ENCODE measurements at regions not wholly inside any gene's neighbourhood (a gene's known extent, or its start where the extent isn't known, plus 50 kb on each side); places are given as distances from the start of the nearest gene placed in this dataset.

- Histone ChIP-seq H3K27me3 (ENCODE audit: insufficient read depth, low read length) (no peaks in the 10 kb centered on the region), H3K4me3 (ENCODE audit: low read length) (no peak overlapping the region), H3K9me3 (ENCODE audit: low read depth, low read length) (no peaks in the 10 kb centered on the region), H3K4me1 (ENCODE audit: insufficient read depth, low read length) (no peaks in the 10 kb centered on the region)
Observed at GRCh38 chr3:72296477-72297111, 511.6 kb upstream of the PROK2 start.

DNA sequence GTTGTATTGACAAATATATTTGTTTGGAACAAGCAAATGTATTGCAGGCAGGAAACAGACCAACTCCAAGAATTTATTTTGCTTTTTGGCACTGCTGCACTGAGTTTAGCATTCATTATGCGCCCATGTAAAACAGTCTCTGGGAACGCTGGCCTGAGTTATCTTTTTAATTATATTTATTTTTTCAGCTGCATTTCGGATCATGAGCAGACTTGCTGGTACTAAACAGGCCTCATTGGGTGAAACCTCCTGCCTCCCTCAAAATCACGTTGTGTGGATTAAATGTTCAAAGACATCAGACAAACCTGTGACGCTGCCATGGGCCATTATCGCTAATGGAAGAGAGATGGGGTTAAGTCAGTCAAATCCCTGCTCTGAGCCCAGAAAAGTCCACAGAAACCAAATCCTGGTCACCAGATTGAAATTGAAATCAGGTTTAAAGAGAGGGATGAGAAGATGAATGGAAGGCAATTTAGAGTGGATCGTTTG lies 511.1 kb upstream of the PROK2 start:
- H3K27me3 ChIP-seq (ENCODE audit: insufficient read depth, low read length): no peaks in the 10 kb centered on the region
- no peaks in the 10 kb centered on the region for H3K9me3 ChIP-seq (ENCODE audit: low read depth, low read length)
- no peaks in the 10 kb centered on the region for H3K4me1 ChIP-seq (ENCODE audit: insufficient read depth, low read length)
- no peak overlapping the region for H3K4me3 ChIP-seq (ENCODE audit: low read length)

DNA sequence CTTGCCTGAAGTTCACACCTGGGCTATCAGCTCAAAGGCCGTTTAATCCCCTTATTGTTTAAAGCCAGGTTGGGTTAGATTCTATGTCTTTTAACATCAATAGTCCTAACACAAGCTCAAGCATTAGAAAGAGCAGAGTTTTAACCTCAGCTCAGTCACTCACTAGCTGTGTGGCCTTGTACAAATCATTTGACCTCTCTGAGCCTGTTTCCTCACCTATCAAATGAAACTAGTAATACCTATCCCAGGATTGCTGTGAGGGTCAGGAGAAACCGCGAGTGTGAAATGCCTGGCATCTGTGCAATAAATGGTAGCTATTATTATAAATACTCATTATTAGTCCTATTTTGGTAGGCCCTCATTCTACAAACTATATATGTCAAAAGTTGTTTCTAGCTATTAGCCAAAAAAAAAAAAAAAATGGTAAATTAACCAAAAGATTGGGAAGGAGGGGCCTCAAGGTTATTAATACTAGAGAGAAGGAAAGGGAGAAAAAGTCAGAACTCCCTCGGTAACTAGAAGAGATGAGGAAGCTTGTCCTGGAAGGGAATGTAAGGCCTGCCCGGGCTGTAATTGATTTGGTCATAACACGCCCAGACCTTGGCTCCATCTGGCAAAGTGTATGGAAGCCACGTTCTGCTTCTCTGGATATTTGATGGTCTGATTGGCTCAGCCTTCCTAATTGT lies 510.5 kb upstream of the PROK2 start:
- no peaks in the 10 kb centered on the region for H3K4me1 ChIP-seq (ENCODE audit: insufficient read depth, low read length)
- no peaks in the 10 kb centered on the region for H3K27me3 ChIP-seq (ENCODE audit: insufficient read depth, low read length)
- no peak overlapping the region for H3K4me3 ChIP-seq (ENCODE audit: low read length)
- no peaks in the 10 kb centered on the region for H3K9me3 ChIP-seq (ENCODE audit: low read depth, low read length)

- H3K4me3 ChIP-seq (ENCODE audit: low read length): no peak overlapping the region
- H3K9me3 ChIP-seq (ENCODE audit: low read depth, low read length): no peaks in the 10 kb centered on the region
- H3K27me3 ChIP-seq (ENCODE audit: insufficient read depth, low read length): peaks cover 3% of the 10 kb centered on the region
- H3K4me1 ChIP-seq (ENCODE audit: insufficient read depth, low read length): peaks cover 17% of the 10 kb centered on the region
Observed at GRCh38 chr3:72290859-72291638, 506.1 kb upstream of the PROK2 start.

DNA sequence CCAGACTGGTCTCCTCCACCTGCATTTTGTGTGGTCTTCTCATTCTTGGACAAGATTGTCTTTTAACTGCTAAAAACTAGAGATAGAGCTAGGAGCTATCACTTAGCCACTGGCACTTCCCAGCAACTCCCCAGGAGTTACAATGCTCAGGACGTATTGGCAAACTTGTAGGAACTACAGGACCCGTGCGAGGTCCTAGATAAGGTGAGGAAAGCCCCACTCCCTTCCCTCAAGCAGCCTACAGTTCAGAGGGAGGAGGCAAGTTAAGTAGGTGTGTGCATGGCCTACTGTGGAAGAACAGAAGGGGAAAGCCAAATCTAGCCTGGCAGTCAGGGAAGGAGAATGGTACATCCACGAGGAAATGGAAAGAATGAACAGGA lies 504.7 kb upstream of the PROK2 start:
- no peak overlapping the region for H3K4me3 ChIP-seq (ENCODE audit: low read length)

DNA sequence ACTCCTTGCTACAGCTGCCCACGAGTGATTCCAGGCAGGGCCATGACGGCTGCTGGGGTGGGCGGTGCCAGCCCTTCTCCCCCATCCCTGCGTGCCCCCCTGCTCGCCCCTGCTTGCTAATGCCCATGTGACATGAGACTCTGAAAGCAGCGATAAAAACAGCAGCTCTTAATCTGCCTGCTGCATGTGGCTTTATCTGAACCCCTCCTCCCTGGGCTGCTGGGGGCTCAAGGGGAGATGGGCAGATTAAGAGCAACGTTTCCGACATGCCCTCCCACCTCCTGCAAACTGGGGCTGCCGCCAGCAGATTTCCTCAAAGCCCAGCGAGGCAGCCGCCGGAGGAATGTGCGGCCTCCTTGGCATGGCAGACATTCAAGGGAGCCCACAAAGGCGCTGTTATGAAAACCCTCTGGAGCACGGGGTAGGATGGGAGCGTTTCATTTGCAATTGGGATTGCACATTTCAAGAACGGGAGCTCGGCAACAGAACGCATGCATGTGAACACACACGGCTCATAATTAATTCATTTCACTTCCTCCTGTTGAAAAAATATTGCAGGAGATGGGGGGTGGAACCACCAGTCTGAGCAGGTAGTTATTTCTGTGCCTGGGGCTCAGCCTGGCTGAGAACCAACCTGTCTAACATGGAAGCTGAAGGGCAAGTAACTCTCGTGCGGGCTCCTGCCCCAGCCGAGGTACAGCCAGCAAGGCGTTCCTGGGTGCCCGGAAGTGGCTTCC lies 504.2 kb upstream of the PROK2 start:
- peaks cover 17% of the 10 kb centered on the region for H3K4me1 ChIP-seq (ENCODE audit: insufficient read depth, low read length)
- H3K27me3 ChIP-seq (ENCODE audit: insufficient read depth, low read length): peaks cover 3% of the 10 kb centered on the region
- peak overlapping the region; percentile 7 for H3K4me3 ChIP-seq (ENCODE audit: low read length)
- H3K9me3 ChIP-seq (ENCODE audit: low read depth, low read length): no peaks in the 10 kb centered on the region

More for the DNA sequence above, 504.7 kb upstream of the PROK2 start:
- H3K9me3 ChIP-seq (ENCODE audit: low read depth, low read length): no peaks in the 10 kb centered on the region
- peaks cover 17% of the 10 kb centered on the region for H3K4me1 ChIP-seq (ENCODE audit: insufficient read depth, low read length)
- peaks cover 3% of the 10 kb centered on the region for H3K27me3 ChIP-seq (ENCODE audit: insufficient read depth, low read length)

DNA sequence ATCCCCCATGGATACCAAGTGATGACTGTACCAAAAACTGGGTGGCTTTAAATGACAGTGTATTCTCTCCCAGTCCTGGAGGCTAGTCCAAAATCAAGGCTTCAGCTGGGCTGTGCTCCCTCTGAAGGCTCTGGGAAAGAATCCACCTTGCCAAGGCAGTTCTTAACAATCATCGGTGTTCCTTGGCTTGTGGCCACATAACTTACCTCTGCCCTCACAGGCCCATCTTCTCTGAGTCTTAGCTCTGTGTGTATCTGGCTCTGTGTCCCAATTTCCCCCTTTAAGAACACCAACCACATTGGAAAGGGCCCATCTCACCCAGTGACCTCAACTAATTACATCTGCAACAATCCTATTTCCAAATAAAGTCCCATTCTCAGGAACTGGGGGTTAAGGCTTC lies 503.0 kb upstream of the PROK2 start:
- Histone ChIP-seq H3K4me3 (ENCODE audit: low read length) (no peak overlapping the region), H3K9me3 (ENCODE audit: low read depth, low read length) (peaks cover 3% of the 10 kb centered on the region), H3K27me3 (ENCODE audit: insufficient read depth, low read length) (peaks cover 3% of the 10 kb centered on the region), H3K4me1 (ENCODE audit: insufficient read depth, low read length) (peaks cover 17% of the 10 kb centered on the region)

GRCh38 chr3:72285502-72285901 lies 500.6 kb upstream of the PROK2 start:
- H3K4me3 ChIP-seq (ENCODE audit: low read length): no peak overlapping the region
- H3K9me3 ChIP-seq (ENCODE audit: low read depth, low read length): peaks cover 7% of the 10 kb centered on the region
- peaks cover 21% of the 10 kb centered on the region for H3K4me1 ChIP-seq (ENCODE audit: insufficient read depth, low read length)
- peaks cover 3% of the 10 kb centered on the region for H3K27me3 ChIP-seq (ENCODE audit: insufficient read depth, low read length)

DNA sequence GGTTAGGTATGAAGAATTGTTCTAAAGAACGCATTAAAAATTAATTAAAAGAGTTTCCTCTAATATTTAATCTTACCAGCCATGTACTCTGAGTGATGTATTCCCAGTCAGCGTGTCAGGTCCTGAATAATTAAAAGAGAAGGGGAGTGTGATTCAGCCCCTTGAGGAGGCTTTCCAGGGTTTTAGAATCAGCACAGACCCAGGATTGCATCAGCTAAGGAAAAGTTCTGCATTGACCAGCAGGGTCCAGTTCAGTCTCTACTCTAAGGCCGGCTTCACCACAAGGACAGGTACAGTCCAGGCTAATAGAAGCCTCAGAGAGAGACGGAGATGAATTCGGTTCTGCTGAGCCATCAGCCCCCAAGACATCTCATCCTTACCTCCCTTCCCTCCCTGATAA lies 499.5 kb upstream of the PROK2 start:
- Histone ChIP-seq H3K9me3 (ENCODE audit: low read depth, low read length) (peaks cover 7% of the 10 kb centered on the region), H3K4me3 (ENCODE audit: low read length) (no peak overlapping the region)

GRCh38 chr3:72282918-72283317 lies 498.0 kb upstream of the PROK2 start:
- Histone ChIP-seq H3K9me3 (ENCODE audit: low read depth, low read length) (peaks cover 7% of the 10 kb centered on the region), H3K4me1 (ENCODE audit: insufficient read depth, low read length) (peaks cover 4% of the 10 kb centered on the region), H3K4me3 (ENCODE audit: low read length) (no peak overlapping the region), H3K27me3 (ENCODE audit: insufficient read depth, low read length) (no peaks in the 10 kb centered on the region)

More for the DNA sequence above, 499.5 kb upstream of the PROK2 start:
- Histone ChIP-seq H3K27me3 (ENCODE audit: insufficient read depth, low read length) (peaks cover 3% of the 10 kb centered on the region), H3K4me1 (ENCODE audit: insufficient read depth, low read length) (peaks cover 18% of the 10 kb centered on the region)

GRCh38 chr3:72281551-72281950 lies 496.6 kb upstream of the PROK2 start:
- H3K4me1 ChIP-seq (ENCODE audit: insufficient read depth, low read length): peaks cover 4% of the 10 kb centered on the region
- H3K9me3 ChIP-seq (ENCODE audit: low read depth, low read length): peaks cover 7% of the 10 kb centered on the region

GRCh38 chr3:72280876-72281275 lies 495.9 kb upstream of the PROK2 start:
- Histone ChIP-seq H3K9me3 (ENCODE audit: low read depth, low read length) (peaks cover 7% of the 10 kb centered on the region), H3K27me3 (ENCODE audit: insufficient read depth, low read length) (no peaks in the 10 kb centered on the region), H3K4me3 (ENCODE audit: low read length) (no peak overlapping the region), H3K4me1 (ENCODE audit: insufficient read depth, low read length) (peaks cover 4% of the 10 kb centered on the region)

More at GRCh38 chr3:72281551-72281950, 496.6 kb upstream of the PROK2 start:
- no peaks in the 10 kb centered on the region for H3K27me3 ChIP-seq (ENCODE audit: insufficient read depth, low read length)
- H3K4me3 ChIP-seq (ENCODE audit: low read length): no peak overlapping the region

DNA sequence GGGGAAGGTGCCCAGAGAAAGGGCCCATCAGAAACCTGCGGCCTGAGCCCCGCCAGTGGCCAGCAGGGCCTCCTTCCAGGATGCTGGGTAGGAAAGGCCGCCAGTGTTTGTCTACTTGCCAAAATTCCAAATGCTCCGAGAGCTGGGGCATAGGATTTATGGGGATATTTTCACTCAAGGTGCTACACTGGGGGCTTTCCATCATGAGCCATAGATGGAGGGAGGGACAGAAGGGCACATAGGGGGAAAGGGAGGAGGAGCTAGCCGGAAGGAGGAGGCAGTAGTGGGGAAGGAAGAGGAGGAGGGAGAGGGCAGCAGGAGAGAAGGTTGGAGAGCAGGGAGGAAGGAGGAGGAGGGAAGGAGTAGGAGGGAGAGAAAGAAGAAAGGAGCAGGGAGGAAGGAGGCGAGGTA lies 494.7 kb upstream of the PROK2 start:
- Histone ChIP-seq H3K4me1 (ENCODE audit: insufficient read depth, low read length) (peaks cover 15% of the 10 kb centered on the region), H3K9me3 (ENCODE audit: low read depth, low read length) (peaks cover 7% of the 10 kb centered on the region), H3K27me3 (ENCODE audit: insufficient read depth, low read length) (no peaks in the 10 kb centered on the region), H3K4me3 (ENCODE audit: low read length) (no peak overlapping the region)

DNA sequence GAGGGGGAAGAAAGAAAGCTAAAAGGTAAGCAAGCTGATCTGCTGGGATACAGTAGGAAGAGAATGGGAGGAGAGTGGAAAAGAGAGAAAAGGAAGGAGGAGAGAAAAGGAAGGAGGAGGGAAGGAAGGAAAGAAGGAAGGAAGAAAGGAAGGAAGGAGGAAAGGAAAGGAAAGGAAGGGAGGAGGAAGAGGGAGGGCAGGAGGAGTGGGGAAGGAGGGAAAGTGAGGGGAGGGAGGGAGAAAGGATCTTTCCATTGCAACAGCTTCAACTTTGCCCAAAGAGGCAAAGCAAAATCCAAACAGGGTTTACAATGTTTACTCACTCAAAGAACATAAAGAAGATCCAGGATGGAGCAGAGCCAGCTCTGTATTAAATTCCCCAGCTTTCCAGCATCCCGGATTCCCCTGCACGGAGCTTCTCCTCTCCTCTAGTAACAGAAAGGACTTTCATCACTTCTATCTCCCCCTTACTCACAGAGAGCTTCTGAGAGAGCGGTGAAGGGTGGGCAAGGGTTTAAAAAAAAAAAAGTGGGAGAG lies 494.2 kb upstream of the PROK2 start:
- H3K4me3 ChIP-seq (ENCODE audit: low read length): no peak overlapping the region
- H3K27me3 ChIP-seq (ENCODE audit: insufficient read depth, low read length): no peaks in the 10 kb centered on the region
- peaks cover 7% of the 10 kb centered on the region for H3K9me3 ChIP-seq (ENCODE audit: low read depth, low read length)
- H3K4me1 ChIP-seq (ENCODE audit: insufficient read depth, low read length): peaks cover 20% of the 10 kb centered on the region

All from mononuclear cell (primary cell).